BE2C (cell line): ENCODE measurements at regions not wholly inside any gene's neighbourhood (a gene's known extent, or its start where the extent isn't known, plus 50 kb on each side); places are given as distances from the start of the nearest gene placed in this dataset.
A peak's percentile ranks its signal among the peaks of the same experiment; 100 is the strongest.

Experiments
- DNase-seq: peaks from one replicate; pipeline ENCODE4 v3.0.0-alpha.2; 2020
- H3K27me3 ChIP-seq: fragments of 250-450 bp; sonication (Bioruptor Pico); 2 replicates; pipeline ENCODE4 v1.5.1; 2020; ENCODE audit warnings: mild to moderate bottlenecking
- H3K36me3 ChIP-seq: fragments of 250-450 bp; sonication (Bioruptor Pico); 2 replicates; pipeline ENCODE4 v1.5.1; 2020; ENCODE audit warnings: mild to moderate bottlenecking
- H3K4me1 ChIP-seq: fragments of 250-450 bp; sonication (Bioruptor Pico); 2 replicates; pipeline ENCODE4 v1.5.1; 2020
- H3K4me3 ChIP-seq: 2 replicates; pipeline ENCODE4 v1.5.1; 2011; ENCODE audit warnings: low read depth, low read length
- H3K9me3 ChIP-seq: fragments of 250-450 bp; sonication (Bioruptor Pico); 2 replicates; pipeline ENCODE4 v1.5.1; 2020
- CTCF ChIP-seq: IDR thresholded peaks from 2 replicates; pipeline ENCODE4 v1.5.1; 2012; ENCODE audit warnings: mild to moderate bottlenecking, low read depth, low read length

- Histone ChIP-seq H3K36me3 (no peaks in the 10 kb centered on the region), H3K4me1 (no peaks in the 10 kb centered on the region), H3K27me3 (no peaks in the 10 kb centered on the region), H3K4me3 (no peak overlapping the region), H3K9me3 (no peaks in the 10 kb centered on the region)
- DNase-seq: no peak
- no peak for TF ChIP-seq CTCF
Observed at GRCh38 chr7:125654076-125654475, 724.5 kb upstream of the POT1 start.

GRCh38 chr7:125651823-125652528, 722.4 kb upstream of the POT1 start:
- H3K4me1 ChIP-seq: no peaks in the 10 kb centered on the region

GRCh38 chr7:125648543-125648942, 718.9 kb upstream of the POT1 start:
- TF ChIP-seq CTCF: no peak

More at GRCh38 chr7:125651823-125652528, 722.4 kb upstream of the POT1 start:
- DNase-seq: no peak
- H3K4me3 ChIP-seq: no peak overlapping the region
- H3K27me3 ChIP-seq: no peaks in the 10 kb centered on the region
- H3K9me3 ChIP-seq: no peaks in the 10 kb centered on the region
- no peaks in the 10 kb centered on the region for H3K36me3 ChIP-seq
- TF ChIP-seq CTCF: no peak

GRCh38 chr7:125645770-125646169, 716.1 kb upstream of the POT1 start:
- Histone ChIP-seq H3K9me3 (no peaks in the 10 kb centered on the region), H3K27me3 (no peaks in the 10 kb centered on the region), H3K36me3 (no peaks in the 10 kb centered on the region), H3K4me1 (no peaks in the 10 kb centered on the region), H3K4me3 (no peak overlapping the region)
- TF ChIP-seq CTCF: no peak
- DNase-seq: no peak

More at GRCh38 chr7:125648543-125648942, 718.9 kb upstream of the POT1 start:
- Histone ChIP-seq H3K4me3 (no peak overlapping the region), H3K27me3 (no peaks in the 10 kb centered on the region), H3K9me3 (no peaks in the 10 kb centered on the region), H3K36me3 (no peaks in the 10 kb centered on the region), H3K4me1 (no peaks in the 10 kb centered on the region)
- no peak for DNase-seq

GRCh38 chr7:125644109-125644508, 714.5 kb upstream of the POT1 start:
- Histone ChIP-seq H3K4me1 (no peaks in the 10 kb centered on the region), H3K4me3 (no peak overlapping the region), H3K9me3 (no peaks in the 10 kb centered on the region), H3K36me3 (no peaks in the 10 kb centered on the region), H3K27me3 (no peaks in the 10 kb centered on the region)
- no peak for TF ChIP-seq CTCF
- DNase-seq: peak; percentile 22

- Histone ChIP-seq H3K9me3 (no peaks in the 10 kb centered on the region), H3K4me1 (no peaks in the 10 kb centered on the region), H3K27me3 (no peaks in the 10 kb centered on the region), H3K36me3 (no peaks in the 10 kb centered on the region), H3K4me3 (no peak overlapping the region)
- TF ChIP-seq CTCF: no peak
- no peak for DNase-seq
Observed at GRCh38 chr7:125643302-125643701, 713.7 kb upstream of the POT1 start.
